MM.1S (cell line): ENCODE measurements at regions not wholly inside any gene's neighbourhood (a gene's known extent, or its start where the extent isn't known, plus 50 kb on each side); places are given as distances from the start of the nearest gene placed in this dataset.

Experiments used
- EZH2phosphoT487 ChIP-seq: fragments of 300-600 bp; sonication (generic); IDR thresholded peaks from 2 replicates; pipeline ENCODE4 v1.6.1; 2018; ENCODE audit warnings: antibody characterized with exemption, low read length
- TF ChIP-seq, protein P1 (sequence below): fragments of 300-600 bp; sonication (generic); IDR thresholded peaks from 2 replicates; pipeline ENCODE4 v1.5.1; 2016; ENCODE audit warnings: antibody characterized with exemption, low read length, mixed read lengths

DNA sequence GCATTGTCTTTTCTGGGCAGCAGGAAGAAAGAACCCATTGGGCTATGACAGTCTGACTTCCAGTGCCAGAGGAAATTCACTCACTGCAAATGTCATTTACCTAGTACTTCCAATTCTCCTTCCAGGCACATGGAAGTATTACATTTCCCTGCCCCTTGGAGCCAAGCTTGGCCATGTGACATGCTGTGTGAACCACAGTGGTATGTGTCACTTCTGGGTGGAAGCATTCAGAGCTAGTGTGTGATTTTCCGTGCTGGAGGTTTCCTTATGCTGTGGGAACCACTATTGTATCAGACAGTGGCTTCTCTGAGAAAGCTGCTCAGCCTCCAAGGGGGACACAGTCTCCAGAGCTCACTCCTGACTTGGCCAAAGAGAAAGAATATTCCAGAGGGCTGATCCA is 387.6 kb downstream of the CDC5L start:
- TF ChIP-seq, protein P1, sequence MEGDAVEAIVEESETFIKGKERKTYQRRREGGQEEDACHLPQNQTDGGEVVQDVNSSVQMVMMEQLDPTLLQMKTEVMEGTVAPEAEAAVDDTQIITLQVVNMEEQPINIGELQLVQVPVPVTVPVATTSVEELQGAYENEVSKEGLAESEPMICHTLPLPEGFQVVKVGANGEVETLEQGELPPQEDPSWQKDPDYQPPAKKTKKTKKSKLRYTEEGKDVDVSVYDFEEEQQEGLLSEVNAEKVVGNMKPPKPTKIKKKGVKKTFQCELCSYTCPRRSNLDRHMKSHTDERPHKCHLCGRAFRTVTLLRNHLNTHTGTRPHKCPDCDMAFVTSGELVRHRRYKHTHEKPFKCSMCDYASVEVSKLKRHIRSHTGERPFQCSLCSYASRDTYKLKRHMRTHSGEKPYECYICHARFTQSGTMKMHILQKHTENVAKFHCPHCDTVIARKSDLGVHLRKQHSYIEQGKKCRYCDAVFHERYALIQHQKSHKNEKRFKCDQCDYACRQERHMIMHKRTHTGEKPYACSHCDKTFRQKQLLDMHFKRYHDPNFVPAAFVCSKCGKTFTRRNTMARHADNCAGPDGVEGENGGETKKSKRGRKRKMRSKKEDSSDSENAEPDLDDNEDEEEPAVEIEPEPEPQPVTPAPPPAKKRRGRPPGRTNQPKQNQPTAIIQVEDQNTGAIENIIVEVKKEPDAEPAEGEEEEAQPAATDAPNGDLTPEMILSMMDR: no peak
- TF ChIP-seq EZH2phosphoT487: no peak
